H9 (cell line): ENCODE measurements at regions not wholly inside any gene's neighbourhood (a gene's known extent, or its start where the extent isn't known, plus 50 kb on each side); places are given as distances from the start of the nearest gene placed in this dataset.

Experiments
- DNase-seq: peaks from one replicate; pipeline ENCODE4 v3.0.0-alpha.2; 2017
- H2AFZ ChIP-seq: one replicate; pipeline ENCODE4 v1.6.1; 2013; ENCODE audit warnings: mild to moderate bottlenecking, low read length, control low read depth, moderate library complexity
- H2AK5ac ChIP-seq: 2 replicates; pipeline ENCODE4 v1.6.1; 2013; ENCODE audit warnings: low read length, control low read depth, mixed read lengths; ENCODE audit not compliant: insufficient read length
- H2BK120ac ChIP-seq: one replicate; pipeline ENCODE4 v1.6.1; 2013; ENCODE audit warnings: low read depth, mild to moderate bottlenecking, low read length, control low read depth, inconsistent platforms; ENCODE audit not compliant: poor library complexity, severe bottlenecking
- H2BK12ac ChIP-seq: 2 replicates; pipeline ENCODE4 v1.6.1; 2013; ENCODE audit warnings: low read length, control low read depth, mixed read lengths, low read depth; ENCODE audit not compliant: insufficient read length
- H2BK15ac ChIP-seq: 2 replicates; pipeline ENCODE4 v1.6.1; 2013; ENCODE audit warnings: low read depth, low read length, control low read depth
- H2BK20ac ChIP-seq: one replicate; pipeline ENCODE4 v1.6.1; 2013; ENCODE audit warnings: low read depth, mild to moderate bottlenecking, low read length, control low read depth, inconsistent platforms; ENCODE audit not compliant: poor library complexity, severe bottlenecking
- H2BK5ac ChIP-seq: 2 replicates; pipeline ENCODE4 v1.6.1; 2013; ENCODE audit warnings: low read length, control low read depth, mixed read lengths; ENCODE audit not compliant: insufficient read length
- H3K14ac ChIP-seq: 2 replicates; pipeline ENCODE4 v1.6.1; 2013; ENCODE audit warnings: low read length, control low read depth; ENCODE audit not compliant: insufficient read depth
- H3K18ac ChIP-seq: 2 replicates; pipeline ENCODE4 v1.6.1; 2013; ENCODE audit warnings: low read depth, mild to moderate bottlenecking, mixed read lengths, low read length, control low read depth; ENCODE audit not compliant: insufficient read length
- H3K23ac ChIP-seq: 2 replicates; pipeline ENCODE4 v1.6.1; 2013; ENCODE audit warnings: low read length, control low read depth, mixed read lengths, low read depth; ENCODE audit not compliant: insufficient read length
- H3K23me2 ChIP-seq: 2 replicates; pipeline ENCODE4 v1.6.1; 2013; ENCODE audit warnings: low read depth, mild to moderate bottlenecking, mixed read lengths, low read length, control low read depth; ENCODE audit not compliant: insufficient read length, poor library complexity, severe bottlenecking
- H3K27ac ChIP-seq: 2 replicates; pipeline ENCODE4 v1.5.1; 2013; ENCODE audit warnings: low read length, control low read depth, mixed read lengths, low read depth; ENCODE audit not compliant: insufficient read length
- H3K27me3 ChIP-seq: 2 replicates; pipeline ENCODE4 v1.6.1; 2013; ENCODE audit warnings: low read length, control low read depth, inconsistent platforms; ENCODE audit not compliant: insufficient read depth
- H3K4ac ChIP-seq: 2 replicates; pipeline ENCODE4 v1.6.1; 2013; ENCODE audit warnings: low read depth, mild to moderate bottlenecking, control low read depth, inconsistent platforms, low read length, moderate library complexity
- H3K4me1 ChIP-seq: 2 replicates; pipeline ENCODE4 v1.6.1; 2013; ENCODE audit warnings: low read length, control low read depth, inconsistent platforms; ENCODE audit not compliant: insufficient read depth
- H3K4me2 ChIP-seq: 2 replicates; pipeline ENCODE4 v1.6.1; 2013; ENCODE audit warnings: low read length, control low read depth, mixed read lengths; ENCODE audit not compliant: insufficient read length, insufficient read depth
- H3K56ac ChIP-seq: 2 replicates; pipeline ENCODE4 v1.6.1; 2013; ENCODE audit warnings: low read depth, mild to moderate bottlenecking, mixed read lengths, low read length, control low read depth; ENCODE audit not compliant: insufficient read length
- H3K79me1 ChIP-seq: 2 replicates; pipeline ENCODE4 v1.6.1; 2013; ENCODE audit warnings: low read depth, mild to moderate bottlenecking, moderate library complexity, low read length, control low read depth, inconsistent platforms; ENCODE audit not compliant: insufficient read depth, poor library complexity, severe bottlenecking
- H3K79me2 ChIP-seq: 2 replicates; pipeline ENCODE4 v1.6.1; 2013; ENCODE audit warnings: low read length, control low read depth, inconsistent platforms; ENCODE audit not compliant: insufficient read depth
- H3K9ac ChIP-seq: 2 replicates; pipeline ENCODE4 v1.6.1; 2013; ENCODE audit warnings: low read length, control low read depth, mixed read lengths; ENCODE audit not compliant: insufficient read length; ENCODE audit errors: extremely low read depth
- H3K9me3 ChIP-seq: one replicate; pipeline ENCODE4 v1.6.1; 2013; ENCODE audit warnings: low read depth, low read length, inconsistent platforms; ENCODE audit not compliant: control insufficient read depth
- H3T11ph ChIP-seq: one replicate; pipeline ENCODE4 v1.6.1; 2013; ENCODE audit warnings: mild to moderate bottlenecking, low read length, control low read depth, inconsistent platforms
- H4K20me1 ChIP-seq: one replicate; pipeline ENCODE4 v1.6.1; 2013; ENCODE audit not compliant: control insufficient read depth, insufficient read length, insufficient read depth
- H4K5ac ChIP-seq: 2 replicates; pipeline ENCODE4 v1.6.1; 2013; ENCODE audit warnings: low read depth, mild to moderate bottlenecking, mixed read lengths, low read length, control low read depth; ENCODE audit not compliant: insufficient read length
- H4K8ac ChIP-seq: replicated peaks from 2 replicates; pipeline ENCODE4 v1.6.1; 2013; ENCODE audit warnings: low read length, control low read depth, mixed read lengths, low read depth; ENCODE audit not compliant: insufficient read length
- H4K91ac ChIP-seq: 2 replicates; pipeline ENCODE4 v1.6.1; 2013; ENCODE audit warnings: low read depth, mild to moderate bottlenecking, moderate library complexity, mixed read lengths, low read length, control low read depth; ENCODE audit not compliant: insufficient read length
- H3K27ac Mint-ChIP-seq, 3 experiments: 2 replicates in 2 of 3; 3 replicates in 1 of 3; pipeline ENCODE4 v1.8.0; 2020 to 2021; ENCODE audit warnings: mixed read lengths in 3 of 3, mild to moderate bottlenecking in 1 of 3, moderate library complexity in 1 of 3
- H3K27me3 Mint-ChIP-seq: 2 replicates; pipeline ENCODE4 v1.8.0; 2021; ENCODE audit warnings: low read depth, mild to moderate bottlenecking, moderate library complexity, mixed read lengths
- H3K36me3 Mint-ChIP-seq, 3 experiments: 2 replicates in 2 of 3; 3 replicates in 1 of 3; pipeline ENCODE4 v1.8.0; 2020 to 2021; ENCODE audit warnings: low read depth in 3 of 3, mixed read lengths in 3 of 3; ENCODE audit not compliant: insufficient read depth in 1 of 3
- H3K4me1 Mint-ChIP-seq, 2 experiments: 2 replicates each; pipeline ENCODE4 v1.8.0; 2020; ENCODE audit warnings: mixed read lengths in 2 of 2
- H3K4me3 Mint-ChIP-seq, 2 experiments: 2 replicates in 1 of 2; 3 replicates in 1 of 2; pipeline ENCODE4 v1.8.0; 2020 to 2021; ENCODE audit warnings: mild to moderate bottlenecking in 2 of 2, mixed read lengths in 2 of 2, moderate library complexity in 1 of 2
- H3K9me3 Mint-ChIP-seq, 2 experiments: 2 replicates in 1 of 2; 3 replicates in 1 of 2; pipeline ENCODE4 v1.8.0; 2020; ENCODE audit warnings: mild to moderate bottlenecking in 2 of 2, mixed read lengths in 2 of 2, moderate library complexity in 1 of 2
- CTCF ChIP-seq: fragments of 200-600 bp; sonication (generic); conservative IDR thresholded peaks from 3 replicates; pipeline ENCODE4 v1.8.0; 2021; ENCODE audit warnings: antibody characterized with exemption, mild to moderate bottlenecking
- WGBS: extraction: QIAGEN DNeasy Blood & Tissue Kit; methylation state at CpG from one replicate; pipeline ENCODE4 v1.1.7; 2013; ENCODE audit warnings: missing lambda C conversion rate, low lambda C conversion rate, mixed read lengths; ENCODE audit not compliant: insufficient read length; ENCODE audit errors: extremely low coverage; 5-methylcytosine and 5-hydroxymethylcytosine counted together

- H4K5ac ChIP-seq, result no peak overlapping the region
- DNase-seq, result no peak
- H3K36me3 Mint-ChIP-seq, result no peaks in the 10 kb centered on the region
- no peak overlapping the region for H2AK5ac ChIP-seq
- H3K4me3 Mint-ChIP-seq, result no peak overlapping the region
- H3K4me1 ChIP-seq, result no peaks in the 10 kb centered on the region; the same call in 1 of the 2 replicates
- H2BK15ac ChIP-seq, result no peak overlapping the region
- no peak overlapping the region for H4K8ac ChIP-seq
- H3K23ac ChIP-seq, result no peak overlapping the region
- no peak for TF ChIP-seq CTCF
- no peaks in the 10 kb centered on the region for H3K79me2 ChIP-seq
- peak overlapping the region in 1 of 3 experiments; percentile 25; a peak in 1 of 7 replicates for H3K27ac Mint-ChIP-seq
- no peak overlapping the region for H3K4me2 ChIP-seq
- no peak overlapping the region for H2BK5ac ChIP-seq
- no peak overlapping the region for H2AFZ ChIP-seq
- H3K79me1 ChIP-seq, result no peaks in the 10 kb centered on the region
- H3K27ac ChIP-seq, result no peak overlapping the region
- no peak overlapping the region for H3K56ac ChIP-seq
- no peaks in the 10 kb centered on the region for H3K9me3 ChIP-seq
- H3T11ph ChIP-seq, result no peak overlapping the region
- no peak overlapping the region for H3K9ac ChIP-seq
- no peaks in the 10 kb centered on the region for H3K23me2 ChIP-seq
- WGBS, result no CpG with 5 or more reads among the region's 10 CpGs
- H2BK20ac ChIP-seq, result no peak overlapping the region
- H3K9me3 Mint-ChIP-seq, result no peaks in the 10 kb centered on the region; a peak in 1 of 5 replicates
- no peak overlapping the region for H3K4ac ChIP-seq
- H4K91ac ChIP-seq, result no peak overlapping the region
- H3K18ac ChIP-seq, result no peak overlapping the region
- H4K20me1 ChIP-seq, result no peaks in the 10 kb centered on the region
- H3K14ac ChIP-seq, result no peak overlapping the region; the same call in 1 of the 2 replicates
- H3K27me3 Mint-ChIP-seq, result no peaks in the 10 kb centered on the region; the same call in 1 of the 2 replicates
- no peak overlapping the region for H2BK12ac ChIP-seq
- no peaks in the 10 kb centered on the region for H3K27me3 ChIP-seq
- H3K4me1 Mint-ChIP-seq, result peaks cover 0 to 4% of the 10 kb centered on the region in 2 experiments; a peak in 2 of 4 replicates
- no peak overlapping the region for H2BK120ac ChIP-seq
Observed at GRCh38 chr19:31670931-31671330, 321.7 kb upstream of the TSHZ3 start.
